Endometrium (tissue), 2 donors: ENCODE measurements at regions not wholly inside any gene's neighbourhood (a gene's known extent, or its start where the extent isn't known, plus 50 kb on each side); places are given as distances from the start of the nearest gene placed in this dataset.

Source experiments
- FAIRE-seq: peaks from 2 replicates; lab custom pipeline; 2012; peaks lifted over from hg19 to GRCh38; lab: Jason Lieb, UNC
- donor health status: control.
- donor health status: control.

- no peak for FAIRE-seq
Measured at GRCh38 chr15:70323111-70323851, 225.6 kb upstream of the TLE3 start.

- FAIRE-seq: no peak
Measured at GRCh38 chr15:70322051-70322668, 224.4 kb upstream of the TLE3 start.

- no peak for FAIRE-seq
Measured at GRCh38 chr15:70321172-70321819, 223.6 kb upstream of the TLE3 start.

GRCh38 chr15:70320482-70320881, 222.8 kb upstream of the TLE3 start:
- no peak for FAIRE-seq

- FAIRE-seq: no peak
Measured at GRCh38 chr15:70320077-70320476, 222.4 kb upstream of the TLE3 start.

- no peak for FAIRE-seq
Measured at GRCh38 chr15:70319466-70319865, 221.7 kb upstream of the TLE3 start.

GRCh38 chr15:70318594-70319465, 221.1 kb upstream of the TLE3 start:
- FAIRE-seq: peak; percentile 35

- no peak for FAIRE-seq
Measured at GRCh38 chr15:70316059-70316600, 218.4 kb upstream of the TLE3 start.

- FAIRE-seq: no peak
Measured at GRCh38 chr15:70315431-70315830, 217.7 kb upstream of the TLE3 start.

GRCh38 chr15:70314688-70315087, 217.0 kb upstream of the TLE3 start:
- FAIRE-seq: no peak

GRCh38 chr15:70314018-70314354, 216.3 kb upstream of the TLE3 start:
- FAIRE-seq: no peak

GRCh38 chr15:70313099-70314017, 215.6 kb upstream of the TLE3 start:
- FAIRE-seq: no peak

GRCh38 chr15:70311821-70312220, 214.1 kb upstream of the TLE3 start:
- FAIRE-seq: no peak

GRCh38 chr15:70309716-70310115, 212.0 kb upstream of the TLE3 start:
- FAIRE-seq: no peak

GRCh38 chr15:70308735-70309434, 211.2 kb upstream of the TLE3 start:
- no peak for FAIRE-seq

GRCh38 chr15:70308011-70308734, 210.5 kb upstream of the TLE3 start:
- FAIRE-seq: no peak

GRCh38 chr15:70306582-70306981, 208.9 kb upstream of the TLE3 start:
- no peak for FAIRE-seq

- FAIRE-seq: no peak
Measured at GRCh38 chr15:70306081-70306480, 208.4 kb upstream of the TLE3 start.

GRCh38 chr15:70303981-70304380, 206.3 kb upstream of the TLE3 start:
- FAIRE-seq: no peak

- FAIRE-seq: no peak
Measured at GRCh38 chr15:70302360-70302759, 204.6 kb upstream of the TLE3 start.
